ENCODE measurements at regions not wholly inside any gene's neighbourhood (a gene's known extent, or its start where the extent isn't known, plus 50 kb on each side); places are given as distances from the start of the nearest gene placed in this dataset.
A peak's percentile ranks its signal among the peaks of the same experiment; 100 is the strongest.

GRCh38 chr17:77450742-77451244 lies 310.0 kb downstream of the SEC14L1 start:
- in situ Hi-C loops (cut with HindIII; ENCODE audit: low pct_unique_long_range_greater_than_20kb, low sequenced_read_pairs), result no loop called here
- DNase-seq (ENCODE audit: low read depth in 1 of 2, low spot score in 1 of 2), result no peak
- TF ChIP-seq JUND (IDR thresholded peaks at IDR 0.05; ENCODE audit: low read depth), result no peak

GRCh38 chr17:77451245-77451893 lies 310.6 kb downstream of the SEC14L1 start:
- no peak for DNase-seq (ENCODE audit: low read depth in 1 of 2, low spot score in 1 of 2)
- in situ Hi-C loops (cut with HindIII; ENCODE audit: low pct_unique_long_range_greater_than_20kb, low sequenced_read_pairs), result no loop called here
- TF ChIP-seq JUND (IDR thresholded peaks at IDR 0.05; ENCODE audit: low read depth), result no peak

DNA sequence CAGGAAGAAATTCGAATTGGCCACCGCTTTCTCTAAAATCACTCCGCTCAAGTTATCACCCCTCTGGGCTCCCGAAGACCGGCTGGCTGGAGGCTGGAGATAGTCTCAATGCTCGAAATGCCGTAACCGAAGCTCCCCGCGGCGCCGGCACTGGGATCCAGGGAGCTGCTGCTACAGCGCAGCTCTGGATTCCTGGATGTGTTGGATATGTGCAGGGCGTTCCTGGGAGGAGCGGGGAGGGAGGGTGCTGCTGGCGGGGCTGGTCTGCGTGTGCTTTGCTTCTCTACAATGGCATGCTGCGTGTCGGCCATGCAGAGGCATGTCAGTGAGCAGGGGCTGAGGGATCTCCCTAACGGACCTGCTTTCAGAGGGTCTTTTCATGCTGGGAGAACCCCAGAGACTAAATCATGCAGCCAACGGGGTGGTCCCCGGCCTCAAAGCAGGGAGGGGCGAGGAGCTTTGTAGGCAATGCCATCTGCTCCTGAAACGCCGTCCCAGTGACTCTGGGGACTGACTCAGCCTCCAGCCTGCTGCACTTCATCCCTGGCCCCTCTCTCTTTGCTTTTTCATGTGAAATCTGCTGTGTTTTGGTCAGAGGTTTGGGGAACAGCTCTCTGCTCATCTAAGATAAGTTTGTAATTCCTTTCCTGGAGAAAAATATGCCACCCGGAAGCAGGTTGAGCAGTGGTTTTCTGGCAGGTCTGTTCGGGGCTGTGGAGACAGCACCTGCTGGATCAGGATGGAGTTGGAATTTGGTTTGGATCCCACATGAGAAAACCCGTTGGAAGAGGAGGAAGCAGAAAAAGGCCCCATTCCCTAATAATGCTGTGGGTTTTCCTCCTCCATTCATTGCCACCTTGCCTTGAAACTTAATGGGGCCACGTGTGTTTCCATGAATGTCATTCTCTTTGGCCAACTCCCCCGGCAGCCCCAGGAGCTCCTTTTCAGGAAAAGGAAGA lies 311.4 kb downstream of the SEC14L1 start:
- DNase-seq (ENCODE audit: low read depth in 1 of 2, low spot score in 1 of 2), result no peak
- no peak for TF ChIP-seq JUND (IDR thresholded peaks at IDR 0.05; ENCODE audit: low read depth)
- in situ Hi-C loops (cut with HindIII; ENCODE audit: low pct_unique_long_range_greater_than_20kb, low sequenced_read_pairs), result no loop called here

DNA sequence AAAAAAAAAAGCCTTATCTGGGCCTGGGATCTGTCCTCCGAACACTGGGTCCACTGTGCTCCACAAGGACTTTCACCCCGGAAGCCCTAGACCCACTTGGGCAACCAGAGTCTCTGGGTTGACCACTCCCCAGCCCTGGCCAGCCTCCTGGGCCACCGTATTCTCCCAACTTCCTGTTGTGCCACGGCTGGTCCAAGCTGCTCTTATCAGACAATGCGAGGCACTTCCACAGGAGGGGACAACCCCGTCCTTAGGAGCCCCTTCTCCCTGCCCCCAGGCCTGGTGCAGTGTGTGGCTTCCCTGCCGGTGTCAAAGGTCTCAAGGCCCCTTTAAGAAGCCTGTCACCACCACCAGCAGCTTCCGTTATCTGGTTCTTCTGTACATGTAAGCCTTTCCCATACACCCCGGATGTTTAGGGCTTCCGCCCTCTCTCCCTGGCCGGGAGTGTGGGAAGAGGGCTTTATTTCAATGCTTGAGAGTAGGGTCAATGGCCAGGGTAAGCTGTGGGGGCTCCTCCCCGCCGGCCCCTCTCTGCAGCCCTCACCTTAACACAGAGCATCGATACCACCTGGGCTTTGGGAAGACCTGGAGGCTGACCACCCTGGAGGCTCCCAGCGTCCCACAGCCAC lies 313.0 kb downstream of the SEC14L1 start:
- in situ Hi-C loops (cut with HindIII; ENCODE audit: low pct_unique_long_range_greater_than_20kb, low sequenced_read_pairs), result no loop called here
- DNase-seq (ENCODE audit: low read depth in 1 of 2, low spot score in 1 of 2), result no peak
- no peak for TF ChIP-seq JUND (IDR thresholded peaks at IDR 0.05; ENCODE audit: low read depth)

GRCh38 chr17:77454242-77455095 lies 313.7 kb downstream of the SEC14L1 start:
- peak in 1 of 2 experiments; percentile 36 for DNase-seq (ENCODE audit: low read depth in 1 of 2, low spot score in 1 of 2)
- in situ Hi-C loops (cut with HindIII; ENCODE audit: low pct_unique_long_range_greater_than_20kb, low sequenced_read_pairs), result no loop called here

GRCh38 chr17:77455111-77455890 lies 314.5 kb downstream of the SEC14L1 start:
- DNase-seq (ENCODE audit: low read depth in 1 of 2, low spot score in 1 of 2), result no peak
- in situ Hi-C loops (cut with HindIII; ENCODE audit: low pct_unique_long_range_greater_than_20kb, low sequenced_read_pairs), result no loop called here
- no peak for TF ChIP-seq JUND (IDR thresholded peaks at IDR 0.05; ENCODE audit: low read depth)

More at GRCh38 chr17:77454242-77455095, 313.7 kb downstream of the SEC14L1 start:
- TF ChIP-seq JUND (IDR thresholded peaks at IDR 0.05; ENCODE audit: low read depth), result no peak

DNA sequence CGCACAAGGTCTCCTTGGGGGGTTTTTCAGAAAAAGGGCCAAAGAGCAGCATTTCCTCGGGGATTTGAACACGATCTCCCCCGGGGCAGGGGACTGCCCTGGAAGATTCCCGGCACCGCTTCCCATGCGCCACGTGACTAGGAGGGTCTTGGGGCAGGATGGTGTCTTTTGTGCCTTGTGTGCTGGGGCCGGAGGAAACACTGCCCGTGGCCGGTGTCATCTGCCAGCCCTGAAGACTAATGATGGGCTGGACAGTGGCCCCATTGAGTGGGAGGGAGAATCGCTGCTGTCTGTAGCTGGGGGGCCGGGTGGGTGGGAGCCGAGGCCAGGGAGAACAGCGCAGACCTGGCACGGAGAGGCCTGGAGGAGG lies 315.1 kb downstream of the SEC14L1 start:
- in situ Hi-C loops (cut with HindIII; ENCODE audit: low pct_unique_long_range_greater_than_20kb, low sequenced_read_pairs), result no loop called here
- no peak for TF ChIP-seq JUND (IDR thresholded peaks at IDR 0.05; ENCODE audit: low read depth)
- DNase-seq (ENCODE audit: low read depth in 1 of 2, low spot score in 1 of 2), result no peak

GRCh38 chr17:77456271-77456950 lies 315.6 kb downstream of the SEC14L1 start:
- in situ Hi-C loops (cut with HindIII; ENCODE audit: low pct_unique_long_range_greater_than_20kb, low sequenced_read_pairs), result no loop called here

GRCh38 chr17:77456951-77457548 lies 316.3 kb downstream of the SEC14L1 start:
- in situ Hi-C loops (cut with HindIII; ENCODE audit: low pct_unique_long_range_greater_than_20kb, low sequenced_read_pairs), result no loop called here
- no peak for TF ChIP-seq JUND (IDR thresholded peaks at IDR 0.05; ENCODE audit: low read depth)
- no peak for DNase-seq (ENCODE audit: low read depth in 1 of 2, low spot score in 1 of 2)

More at GRCh38 chr17:77456271-77456950, 315.6 kb downstream of the SEC14L1 start:
- no peak for TF ChIP-seq JUND (IDR thresholded peaks at IDR 0.05; ENCODE audit: low read depth)
- no peak for DNase-seq (ENCODE audit: low read depth in 1 of 2, low spot score in 1 of 2)

- no peak for TF ChIP-seq JUND (IDR thresholded peaks at IDR 0.05; ENCODE audit: low read depth)
- in situ Hi-C loops (cut with HindIII; ENCODE audit: low pct_unique_long_range_greater_than_20kb, low sequenced_read_pairs), result no loop called here
- no peak for DNase-seq (ENCODE audit: low read depth in 1 of 2, low spot score in 1 of 2)
These were observed 316.9 kb downstream of the SEC14L1 start for GRCh38 chr17:77457572-77458201.

Data from T47D (cell line).